ENCODE measurements at regions not wholly inside any gene's neighbourhood (a gene's known extent, or its start where the extent isn't known, plus 50 kb on each side); places are given as distances from the start of the nearest gene placed in this dataset.
"Not testable (repeated sequence)": the region's sequence is repeated elsewhere in the genome, so short reads cannot be mapped to it uniquely, and the experiment has no call there.

DNA sequence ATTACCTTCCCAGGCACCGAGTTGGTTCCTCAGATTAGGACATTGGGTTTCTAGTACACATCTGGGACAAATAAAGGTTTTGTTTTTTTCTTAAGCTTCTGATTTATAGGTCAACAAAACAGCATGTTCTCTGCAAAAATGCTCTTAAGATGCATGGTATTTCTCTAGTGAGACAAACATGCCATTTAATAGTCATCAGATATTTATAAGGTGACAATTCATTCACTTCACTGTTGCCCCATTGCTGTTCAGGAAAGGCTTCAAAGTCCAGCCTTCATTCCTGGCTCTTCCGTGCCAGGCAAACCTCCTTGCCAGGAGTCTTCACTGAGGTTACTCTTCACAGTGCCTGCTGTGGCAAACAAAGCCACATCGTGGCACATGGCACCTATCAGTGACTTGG lies 156.3 kb upstream of the FNDC3A start:
- no peak overlapping the region for H2BK120ac ChIP-seq (ENCODE audit: low read depth, low read length)
- H3K27ac ChIP-seq (replicated peaks; ENCODE audit: low read length) = no peak overlapping the region
- no peak overlapping the region for H4K91ac ChIP-seq (ENCODE audit: low read depth, low read length, poor library complexity)
- H3K4ac ChIP-seq (ENCODE audit: low read length) = no peak overlapping the region
- no peak overlapping the region for H3K4me2 ChIP-seq (ENCODE audit: insufficient read depth, low read length, poor library complexity, severe bottlenecking)
- no peak overlapping the region for H2BK5ac ChIP-seq (ENCODE audit: low read length)
- H4K8ac ChIP-seq (ENCODE audit: low read depth, low read length) = no peak overlapping the region
- no peaks in the 10 kb centered on the region for H3K36me3 ChIP-seq (replicated peaks in 1 of 2; ENCODE audit: control insufficient read depth in 2 of 2, insufficient read depth in 2 of 2, low read length in 2 of 2)
- H3K18ac ChIP-seq (ENCODE audit: low read length) = no peak overlapping the region
- no peak overlapping the region for H3K9ac ChIP-seq (ENCODE audit: low read depth, low read length, poor library complexity)
- WGBS, 2 donors (ENCODE audit: extremely low coverage in 2 of 2, insufficient read length in 2 of 2, insufficient replicate concordance in 1 of 2) = no CpG with 5 or more reads among the region's 3 CpGs
- H2AFZ ChIP-seq (ENCODE audit: low read length) = no peak overlapping the region
- no peak overlapping the region for H3K4me3 ChIP-seq (ENCODE audit: low read length in 2 of 2)
- no peaks in the 10 kb centered on the region for H3K79me1 ChIP-seq (ENCODE audit: low read depth, low read length)
- H3K14ac ChIP-seq (ENCODE audit: low read length) = no peak overlapping the region
- peaks cover 0 to 4% (median 0%) of the 10 kb centered on the region in 3 experiments for H3K27me3 ChIP-seq (ENCODE audit: control insufficient read depth in 3 of 3, insufficient read depth in 3 of 3, low read depth in 1 of 3, low read length in 3 of 3)
- H2BK15ac ChIP-seq (ENCODE audit: low read length) = no peak overlapping the region
- no peaks in the 10 kb centered on the region for H3K9me3 ChIP-seq (replicated peaks in 1 of 2; ENCODE audit: control insufficient read depth in 2 of 2, insufficient read depth in 1 of 2, low read depth in 1 of 2, low read length in 2 of 2)
- H2AK5ac ChIP-seq (ENCODE audit: low read depth, low read length) = no peak overlapping the region
- no peak overlapping the region for H3K23ac ChIP-seq (ENCODE audit: low read depth, low read length, poor library complexity)
- peaks cover 0 to 5% of the 10 kb centered on the region in 2 donors for H3K4me1 ChIP-seq (ENCODE audit: control insufficient read depth in 2 of 2, insufficient read depth in 1 of 2, low read depth in 1 of 2, low read length in 2 of 2)
- DNase-seq (ENCODE audit: low spot score) = no peak
- no peak overlapping the region for H2BK12ac ChIP-seq (ENCODE audit: low read length)

DNA sequence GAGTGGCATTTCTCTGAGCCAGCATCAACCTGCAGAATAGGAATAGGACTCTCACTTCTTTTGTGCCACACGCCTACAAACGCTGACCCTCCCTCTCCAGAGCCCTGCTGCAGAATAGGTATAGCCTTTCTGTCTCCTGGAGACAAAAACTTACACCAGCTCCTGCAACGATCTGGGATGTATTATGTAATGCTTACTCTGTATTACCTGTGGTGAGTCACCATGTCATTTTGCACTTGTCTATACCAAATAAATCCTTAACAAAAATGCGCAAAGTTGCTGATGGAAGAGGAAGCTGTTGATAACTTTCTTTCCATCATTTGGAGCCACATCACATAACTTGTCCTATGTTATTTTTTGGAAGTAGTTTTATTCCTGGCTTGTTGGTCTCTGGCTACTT lies 155.8 kb upstream of the FNDC3A start:
- Histone ChIP-seq H3K36me3 (replicated peaks in 1 of 2; ENCODE audit: control insufficient read depth in 2 of 2, insufficient read depth in 2 of 2, low read length in 2 of 2) (no peaks in the 10 kb centered on the region), H3K23ac (ENCODE audit: low read depth, low read length, poor library complexity) (no peak overlapping the region), H3K4me2 (ENCODE audit: insufficient read depth, low read length, poor library complexity, severe bottlenecking) (no peak overlapping the region), H3K79me1 (ENCODE audit: low read depth, low read length) (no peaks in the 10 kb centered on the region), H2BK120ac (ENCODE audit: low read depth, low read length) (no peak overlapping the region), H3K4me1 (ENCODE audit: control insufficient read depth in 2 of 2, insufficient read depth in 1 of 2, low read depth in 1 of 2, low read length in 2 of 2) (peaks cover 0 to 5% of the 10 kb centered on the region in 2 donors), H3K18ac (ENCODE audit: low read length) (no peak overlapping the region), H2BK12ac (ENCODE audit: low read length) (no peak overlapping the region), H2BK15ac (ENCODE audit: low read length) (no peak overlapping the region), H4K8ac (ENCODE audit: low read depth, low read length) (no peak overlapping the region), H3K27me3 (ENCODE audit: control insufficient read depth in 3 of 3, insufficient read depth in 3 of 3, low read depth in 1 of 3, low read length in 3 of 3) (peaks cover 0 to 4% (median 0%) of the 10 kb centered on the region in 3 experiments), H3K9ac (ENCODE audit: low read depth, low read length, poor library complexity) (no peak overlapping the region), H2AFZ (ENCODE audit: low read length) (no peak overlapping the region), H4K91ac (ENCODE audit: low read depth, low read length, poor library complexity) (no peak overlapping the region), H3K27ac (replicated peaks; ENCODE audit: low read length) (no peak overlapping the region), H3K9me3 (replicated peaks in 1 of 2; ENCODE audit: control insufficient read depth in 2 of 2, insufficient read depth in 1 of 2, low read depth in 1 of 2, low read length in 2 of 2) (no peaks in the 10 kb centered on the region), H3K4ac (ENCODE audit: low read length) (no peak overlapping the region), H3K4me3 (ENCODE audit: low read length in 2 of 2) (no peak overlapping the region), H3K14ac (ENCODE audit: low read length) (no peak overlapping the region), H2BK5ac (ENCODE audit: low read length) (no peak overlapping the region), H2AK5ac (ENCODE audit: low read depth, low read length) (no peak overlapping the region)
- DNase-seq (ENCODE audit: low spot score) = no peak
- WGBS, 2 donors (ENCODE audit: extremely low coverage in 2 of 2, insufficient read length in 2 of 2, insufficient replicate concordance in 1 of 2) = no CpG with 5 or more reads among the region's 4 CpGs

DNA sequence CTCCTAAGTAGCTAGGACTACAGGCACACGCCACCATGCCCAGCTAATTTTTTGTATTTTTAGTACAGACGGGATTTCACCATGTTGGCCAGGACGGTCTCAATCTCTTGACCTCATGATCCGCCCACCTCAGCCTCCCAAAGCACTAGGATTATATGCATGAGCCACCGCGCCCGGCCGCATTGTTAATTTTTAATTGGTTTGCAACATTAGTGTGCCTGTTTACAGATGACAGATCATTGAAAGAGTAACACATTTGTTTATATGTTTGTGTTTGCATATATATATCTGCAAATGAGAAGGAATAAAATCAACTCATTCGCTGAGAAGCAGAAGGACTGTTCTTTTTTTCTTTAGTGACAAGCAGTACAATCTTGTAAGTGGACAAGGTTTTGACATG lies 152.2 kb upstream of the FNDC3A start:
- not testable (repeated sequence) for H3K14ac ChIP-seq (ENCODE audit: low read length); H3K36me3 ChIP-seq (replicated peaks in 1 of 2; ENCODE audit: control insufficient read depth in 2 of 2, insufficient read depth in 2 of 2, low read length in 2 of 2); H3K4me3 ChIP-seq (ENCODE audit: low read length in 2 of 2); H2BK12ac ChIP-seq (ENCODE audit: low read length); H4K91ac ChIP-seq (ENCODE audit: low read depth, low read length, poor library complexity); H3K9ac ChIP-seq (ENCODE audit: low read depth, low read length, poor library complexity); H2BK15ac ChIP-seq (ENCODE audit: low read length); H2AK5ac ChIP-seq (ENCODE audit: low read depth, low read length); H2AFZ ChIP-seq (ENCODE audit: low read length); H3K79me1 ChIP-seq (ENCODE audit: low read depth, low read length); H3K27ac ChIP-seq (replicated peaks; ENCODE audit: low read length); H2BK5ac ChIP-seq (ENCODE audit: low read length); H2BK120ac ChIP-seq (ENCODE audit: low read depth, low read length); H3K4me1 ChIP-seq (ENCODE audit: control insufficient read depth in 2 of 2, insufficient read depth in 1 of 2, low read depth in 1 of 2, low read length in 2 of 2); H3K4me2 ChIP-seq (ENCODE audit: insufficient read depth, low read length, poor library complexity, severe bottlenecking); H3K23ac ChIP-seq (ENCODE audit: low read depth, low read length, poor library complexity); H3K18ac ChIP-seq (ENCODE audit: low read length); H3K9me3 ChIP-seq (replicated peaks in 1 of 2; ENCODE audit: control insufficient read depth in 2 of 2, insufficient read depth in 1 of 2, low read depth in 1 of 2, low read length in 2 of 2); H4K8ac ChIP-seq (ENCODE audit: low read depth, low read length); H3K4ac ChIP-seq (ENCODE audit: low read length); H3K27me3 ChIP-seq (ENCODE audit: control insufficient read depth in 3 of 3, insufficient read depth in 3 of 3, low read depth in 1 of 3, low read length in 3 of 3); DNase-seq (ENCODE audit: low spot score)
- no CpG with 5 or more reads among the region's 9 CpGs for WGBS, 2 donors (ENCODE audit: extremely low coverage in 2 of 2, insufficient read length in 2 of 2, insufficient replicate concordance in 1 of 2)

GRCh38 chr13:48826039-48826438 lies 149.7 kb upstream of the FNDC3A start:
- Histone ChIP-seq H3K14ac (ENCODE audit: low read length) (no peak overlapping the region), H3K27ac (replicated peaks; ENCODE audit: low read length) (no peak overlapping the region), H2BK120ac (ENCODE audit: low read depth, low read length) (no peak overlapping the region), H3K27me3 (ENCODE audit: control insufficient read depth in 3 of 3, insufficient read depth in 3 of 3, low read depth in 1 of 3, low read length in 3 of 3) (peaks cover 0 to under 1% (median 0%) of the 10 kb centered on the region in 3 experiments), H2AK5ac (ENCODE audit: low read depth, low read length) (no peak overlapping the region), H3K79me1 (ENCODE audit: low read depth, low read length) (no peaks in the 10 kb centered on the region), H3K4me3 (ENCODE audit: low read length in 2 of 2) (no peak overlapping the region), H4K91ac (ENCODE audit: low read depth, low read length, poor library complexity) (no peak overlapping the region), H2BK12ac (ENCODE audit: low read length) (no peak overlapping the region), H3K4me1 (ENCODE audit: control insufficient read depth in 2 of 2, insufficient read depth in 1 of 2, low read depth in 1 of 2, low read length in 2 of 2) (peaks cover 0 to 7% of the 10 kb centered on the region in 2 donors), H2BK5ac (ENCODE audit: low read length) (no peak overlapping the region), H2BK15ac (ENCODE audit: low read length) (no peak overlapping the region), H3K36me3 (replicated peaks in 1 of 2; ENCODE audit: control insufficient read depth in 2 of 2, insufficient read depth in 2 of 2, low read length in 2 of 2) (no peaks in the 10 kb centered on the region), H3K9me3 (replicated peaks in 1 of 2; ENCODE audit: control insufficient read depth in 2 of 2, insufficient read depth in 1 of 2, low read depth in 1 of 2, low read length in 2 of 2) (peaks cover 0 to 2% of the 10 kb centered on the region in 2 donors), H3K4me2 (ENCODE audit: insufficient read depth, low read length, poor library complexity, severe bottlenecking) (no peak overlapping the region), H2AFZ (ENCODE audit: low read length) (no peak overlapping the region), H3K18ac (ENCODE audit: low read length) (no peak overlapping the region), H3K23ac (ENCODE audit: low read depth, low read length, poor library complexity) (no peak overlapping the region), H3K9ac (ENCODE audit: low read depth, low read length, poor library complexity) (no peak overlapping the region), H4K8ac (ENCODE audit: low read depth, low read length) (no peak overlapping the region), H3K4ac (ENCODE audit: low read length) (no peak overlapping the region)
- no peak for DNase-seq (ENCODE audit: low spot score)
- WGBS, 2 donors (ENCODE audit: extremely low coverage in 2 of 2, insufficient read length in 2 of 2, insufficient replicate concordance in 1 of 2) = no CpG with 5 or more reads among the region's 2 CpGs
